ENCODE measurements at regions not wholly inside any gene's neighbourhood (a gene's known extent, or its start where the extent isn't known, plus 50 kb on each side); places are given as distances from the start of the nearest gene placed in this dataset.
"Not testable (repeated sequence)": the region's sequence is repeated elsewhere in the genome, so short reads cannot be mapped to it uniquely, and the experiment has no call there.

DNA sequence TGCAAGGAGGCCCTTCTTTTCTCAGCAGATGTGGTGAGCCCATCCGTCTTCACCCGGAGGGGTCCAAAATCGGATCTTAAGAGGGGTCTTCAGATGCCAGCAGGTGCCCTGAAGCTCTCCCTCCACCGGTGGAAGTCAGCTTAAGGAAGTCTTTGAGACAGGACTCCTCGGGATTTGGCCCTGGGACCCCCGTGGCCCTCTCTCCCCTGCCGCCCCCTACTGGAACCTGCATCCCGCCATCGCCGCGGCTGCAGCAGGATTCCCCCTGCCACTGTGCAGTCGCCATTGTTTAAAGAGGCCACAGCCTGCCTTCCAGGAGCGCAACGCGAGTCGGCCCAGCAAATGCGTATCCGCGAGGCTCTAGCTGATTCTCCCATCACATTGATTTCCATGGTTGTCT lies 292.5 kb upstream of the ZNF337 start:
- no peak for TF ChIP-seq POU6F1 (CRISPR knock-in tag; IDR thresholded peaks at IDR 0.05; ENCODE audit: borderline replicate concordance, low read depth)
- TF ChIP-seq ISL1 (CRISPR knock-in tag; IDR thresholded peaks at IDR 0.05), result no peak
- no peak for TF ChIP-seq ZNF70 (CRISPR knock-in tag; IDR thresholded peaks at IDR 0.05)
- TF ChIP-seq TSHZ2 (CRISPR knock-in tag; IDR thresholded peaks at IDR 0.05), result no peak
- no peak for TF ChIP-seq TOX (CRISPR knock-in tag; IDR thresholded peaks at IDR 0.05; ENCODE audit: borderline replicate concordance)
- TF ChIP-seq, protein P1, sequence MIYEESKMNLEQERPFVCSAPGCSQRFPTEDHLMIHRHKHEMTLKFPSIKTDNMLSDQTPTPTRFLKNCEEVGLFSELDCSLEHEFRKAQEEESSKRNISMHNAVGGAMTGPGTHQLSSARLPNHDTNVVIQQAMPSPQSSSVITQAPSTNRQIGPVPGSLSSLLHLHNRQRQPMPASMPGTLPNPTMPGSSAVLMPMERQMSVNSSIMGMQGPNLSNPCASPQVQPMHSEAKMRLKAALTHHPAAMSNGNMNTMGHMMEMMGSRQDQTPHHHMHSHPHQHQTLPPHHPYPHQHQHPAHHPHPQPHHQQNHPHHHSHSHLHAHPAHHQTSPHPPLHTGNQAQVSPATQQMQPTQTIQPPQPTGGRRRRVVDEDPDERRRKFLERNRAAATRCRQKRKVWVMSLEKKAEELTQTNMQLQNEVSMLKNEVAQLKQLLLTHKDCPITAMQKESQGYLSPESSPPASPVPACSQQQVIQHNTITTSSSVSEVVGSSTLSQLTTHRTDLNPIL (CRISPR knock-in tag; IDR thresholded peaks at IDR 0.05; ENCODE audit: low read depth), result no peak
- no peak for TF ChIP-seq TCF4 (CRISPR knock-in tag; IDR thresholded peaks at IDR 0.05; ENCODE audit: borderline replicate concordance)
- no peak for TF ChIP-seq CSDC2 (CRISPR knock-in tag; IDR thresholded peaks at IDR 0.05)
- TF ChIP-seq, protein P2, sequence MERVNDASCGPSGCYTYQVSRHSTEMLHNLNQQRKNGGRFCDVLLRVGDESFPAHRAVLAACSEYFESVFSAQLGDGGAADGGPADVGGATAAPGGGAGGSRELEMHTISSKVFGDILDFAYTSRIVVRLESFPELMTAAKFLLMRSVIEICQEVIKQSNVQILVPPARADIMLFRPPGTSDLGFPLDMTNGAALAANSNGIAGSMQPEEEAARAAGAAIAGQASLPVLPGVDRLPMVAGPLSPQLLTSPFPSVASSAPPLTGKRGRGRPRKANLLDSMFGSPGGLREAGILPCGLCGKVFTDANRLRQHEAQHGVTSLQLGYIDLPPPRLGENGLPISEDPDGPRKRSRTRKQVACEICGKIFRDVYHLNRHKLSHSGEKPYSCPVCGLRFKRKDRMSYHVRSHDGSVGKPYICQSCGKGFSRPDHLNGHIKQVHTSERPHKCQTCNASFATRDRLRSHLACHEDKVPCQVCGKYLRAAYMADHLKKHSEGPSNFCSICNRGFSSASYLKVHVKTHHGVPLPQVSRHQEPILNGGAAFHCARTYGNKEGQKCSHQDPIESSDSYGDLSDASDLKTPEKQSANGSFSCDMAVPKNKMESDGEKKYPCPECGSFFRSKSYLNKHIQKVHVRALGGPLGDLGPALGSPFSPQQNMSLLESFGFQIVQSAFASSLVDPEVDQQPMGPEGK (CRISPR knock-in tag; IDR thresholded peaks at IDR 0.05; ENCODE audit: borderline replicate concordance), result no peak
- no peak for TF ChIP-seq ZC3H10 (CRISPR knock-in tag; IDR thresholded peaks at IDR 0.05)
- TF ChIP-seq ZFP30 (CRISPR knock-in tag; IDR thresholded peaks at IDR 0.05), result no peak
- no peak for TF ChIP-seq BACH2 (CRISPR knock-in tag; IDR thresholded peaks at IDR 0.05; ENCODE audit: borderline replicate concordance)
- no peak for TF ChIP-seq OSR1 (CRISPR knock-in tag; IDR thresholded peaks at IDR 0.05)
- no peak for TF ChIP-seq ZNF565 (CRISPR knock-in tag; conservative IDR thresholded peaks at IDR 0.05; ENCODE audit: low read depth)
- no peak for TF ChIP-seq SNAI2 (CRISPR knock-in tag; IDR thresholded peaks at IDR 0.05)
- ATAC-seq, result no peak

DNA sequence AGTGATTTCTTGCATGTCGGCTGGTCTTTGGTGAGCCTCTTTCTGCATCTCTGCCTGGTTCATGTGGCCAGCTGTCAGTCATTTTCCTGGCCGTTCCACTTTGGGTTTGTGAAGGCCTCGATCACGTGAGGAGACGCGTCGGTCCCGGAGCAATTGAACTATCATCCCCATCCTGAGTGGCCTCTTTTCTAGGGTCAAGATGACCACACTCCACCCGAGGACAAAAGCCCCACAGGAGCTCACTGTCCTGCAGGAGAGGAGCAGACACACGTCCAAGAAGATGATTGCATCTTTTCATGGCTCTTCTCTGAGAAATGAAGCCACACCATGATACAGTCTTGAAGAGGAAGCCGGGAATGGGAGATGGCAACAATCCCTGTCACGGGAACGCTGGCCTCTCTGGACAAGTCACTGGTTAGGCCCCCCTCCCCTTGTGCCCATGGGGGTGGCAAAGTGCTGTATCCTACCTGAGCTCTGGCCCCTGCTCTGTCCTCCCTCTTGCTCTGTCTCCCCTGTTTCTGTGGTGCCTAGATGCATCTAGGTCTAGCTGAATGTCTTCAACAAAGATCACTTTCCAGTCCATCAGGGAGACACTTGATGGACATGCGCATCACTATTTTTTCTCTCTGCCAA lies 291.4 kb upstream of the ZNF337 start:
- not testable (repeated sequence) for ATAC-seq

DNA sequence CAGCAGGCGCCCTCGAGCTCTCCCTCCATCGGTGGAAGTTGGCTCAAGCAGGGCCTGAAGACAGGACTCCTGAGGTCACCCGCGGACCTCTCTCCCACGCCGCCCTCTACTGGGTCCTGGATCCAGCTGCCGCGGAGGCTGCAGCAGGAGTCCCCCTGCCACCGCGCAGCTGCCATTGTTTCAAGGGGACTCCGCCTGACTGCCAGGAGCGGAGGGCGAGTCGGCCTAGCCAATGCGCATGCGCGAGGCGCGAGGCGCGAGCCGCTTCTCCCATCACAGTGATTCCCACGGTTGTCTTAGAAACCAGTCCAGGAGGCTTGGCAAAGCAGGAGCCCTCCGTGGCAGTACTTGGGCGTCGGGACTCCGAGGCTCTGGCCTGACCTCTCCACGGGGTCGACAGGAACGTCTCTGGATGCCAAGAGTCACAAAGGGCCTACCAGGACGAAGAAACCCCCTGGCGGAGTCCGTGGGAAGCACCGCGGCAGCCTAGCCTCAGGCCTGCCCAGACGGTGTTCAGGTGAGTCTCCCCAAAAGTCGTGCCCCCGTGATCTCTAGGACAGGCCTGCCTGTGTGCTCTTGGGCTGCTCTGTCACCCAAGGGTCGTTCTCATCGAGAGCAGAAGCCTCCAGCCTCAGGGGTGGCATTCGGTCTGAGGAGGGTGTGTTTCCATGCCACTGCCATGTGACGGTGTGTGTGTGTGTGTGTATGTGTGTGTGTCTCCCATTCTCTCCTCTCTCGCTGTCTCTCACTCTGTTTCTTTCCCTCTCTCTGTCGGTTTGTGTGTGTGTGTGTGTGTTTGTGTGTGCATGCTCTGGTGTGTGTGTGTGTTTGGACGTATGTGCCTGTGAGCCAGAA lies 290.6 kb upstream of the ZNF337 start:
- no peak for TF ChIP-seq RARB (CRISPR knock-in tag; IDR thresholded peaks at IDR 0.05)
- TF ChIP-seq, protein P2 (CRISPR knock-in tag; IDR thresholded peaks at IDR 0.05; ENCODE audit: borderline replicate concordance), result no peak
- no peak for TF ChIP-seq TCF4 (CRISPR knock-in tag; IDR thresholded peaks at IDR 0.05; ENCODE audit: borderline replicate concordance)
- no peak for TF ChIP-seq ZNF565 (CRISPR knock-in tag; conservative IDR thresholded peaks at IDR 0.05; ENCODE audit: low read depth)
- no peak for TF ChIP-seq ESRRG (CRISPR knock-in tag; IDR thresholded peaks at IDR 0.05)
- no peak for TF ChIP-seq ZFP3 (CRISPR knock-in tag; IDR thresholded peaks at IDR 0.05)
- TF ChIP-seq, protein P1 (CRISPR knock-in tag; IDR thresholded peaks at IDR 0.05; ENCODE audit: low read depth), result no peak
- no peak for TF ChIP-seq TOX (CRISPR knock-in tag; IDR thresholded peaks at IDR 0.05; ENCODE audit: borderline replicate concordance)
- no peak for TF ChIP-seq ARNTL (CRISPR knock-in tag; IDR thresholded peaks at IDR 0.05; ENCODE audit: borderline replicate concordance, low read depth)
- peak; percentile 77 for ATAC-seq

Data from SK-N-SH treated with all-trans-retinoic acid at 6 μM for 48 hours (cell line).